Renal pelvis (tissue), 1 donor: ENCODE measurements at regions not wholly inside any gene's neighbourhood (a gene's known extent, or its start where the extent isn't known, plus 50 kb on each side); places are given as distances from the start of the nearest gene placed in this dataset.
"Not testable (repeated sequence)": the region's sequence is repeated elsewhere in the genome, so short reads cannot be mapped to it uniquely, and the experiment has no call there.

ENCODE experiments used
- DNase-seq: peaks from one replicate; pipeline ENCODE4 v3.0.0-alpha.2; 2013

GRCh38 chr5:109630093-109630492 lies 59.6 kb upstream of the MAN2A1 start:
- no peak for DNase-seq

- DNase-seq: no peak
Observed at GRCh38 chr5:109628591-109628990, 61.1 kb upstream of the MAN2A1 start.

- DNase-seq: not testable (repeated sequence)
Observed at GRCh38 chr5:109621266-109621665, 68.5 kb upstream of the MAN2A1 start.

GRCh38 chr5:109620651-109621050 lies 69.1 kb upstream of the MAN2A1 start:
- DNase-seq: no peak

GRCh38 chr5:109619606-109620005 lies 70.1 kb upstream of the MAN2A1 start:
- DNase-seq: no peak

- DNase-seq: no peak
Observed at GRCh38 chr5:109619021-109619460, 70.7 kb upstream of the MAN2A1 start.

- DNase-seq: no peak
Observed at GRCh38 chr5:109614981-109615380, 74.7 kb upstream of the MAN2A1 start.

- no peak for DNase-seq
Observed at GRCh38 chr5:109614301-109614700, 75.4 kb upstream of the MAN2A1 start.

GRCh38 chr5:109612278-109612905 lies 77.3 kb upstream of the MAN2A1 start:
- no peak for DNase-seq

- DNase-seq: no peak
Observed at GRCh38 chr5:109611505-109611904, 78.2 kb upstream of the MAN2A1 start.

- no peak for DNase-seq
Observed at GRCh38 chr5:109611061-109611460, 78.7 kb upstream of the MAN2A1 start.

- no peak for DNase-seq
Observed at GRCh38 chr5:109610581-109610980, 79.1 kb upstream of the MAN2A1 start.

GRCh38 chr5:109605207-109605730 lies 84.5 kb upstream of the MAN2A1 start:
- DNase-seq: no peak

GRCh38 chr5:109604758-109605157 lies 85.0 kb upstream of the MAN2A1 start:
- DNase-seq: no peak

- no peak for DNase-seq
Observed at GRCh38 chr5:109601736-109602135, 88.0 kb upstream of the MAN2A1 start.

GRCh38 chr5:109597893-109598292 lies 91.8 kb upstream of the MAN2A1 start:
- DNase-seq: no peak

GRCh38 chr5:109594217-109594616 lies 95.5 kb upstream of the MAN2A1 start:
- DNase-seq: no peak

GRCh38 chr5:109590799-109591198 lies 98.9 kb upstream of the MAN2A1 start:
- DNase-seq: no peak

GRCh38 chr5:109589986-109590385 lies 99.7 kb upstream of the MAN2A1 start:
- no peak for DNase-seq

GRCh38 chr5:109589239-109589638 lies 100.5 kb upstream of the MAN2A1 start:
- DNase-seq: no peak

GRCh38 chr5:109588281-109589035 lies 101.3 kb upstream of the MAN2A1 start:
- DNase-seq: no peak

- no peak for DNase-seq
Observed at GRCh38 chr5:109584986-109585599, 104.6 kb upstream of the MAN2A1 start.

GRCh38 chr5:109580225-109580624 lies 109.5 kb upstream of the MAN2A1 start:
- no peak for DNase-seq
